ENCODE measurements at regions not wholly inside any gene's neighbourhood (a gene's known extent, or its start where the extent isn't known, plus 50 kb on each side); places are given as distances from the start of the nearest gene placed in this dataset.

- CTCF ChIA-PET: no interaction called here
- no peak for DNase-seq (ENCODE audit: low read depth)
- Histone ChIP-seq H3K4me3 (ENCODE audit: low read depth, low read length) (no peak overlapping the region), H3K36me3 (ENCODE audit: control insufficient read depth, insufficient read depth, low read length) (no peaks in the 10 kb centered on the region), H3K27me3 (ENCODE audit: control insufficient read depth, insufficient read depth, low read length) (no peaks in the 10 kb centered on the region)
- no peak for TF ChIP-seq CTCF (IDR thresholded peaks at IDR 0.05; ENCODE audit: insufficient read depth, low read depth, low read length)
- POLR2A ChIA-PET: no interaction called here
Measured at GRCh38 chr2:59684771-59685166, 868.7 kb downstream of the BCL11A start.

GRCh38 chr2:59684116-59684770 lies 869.2 kb downstream of the BCL11A start:
- no peak overlapping the region for H3K4me3 ChIP-seq (ENCODE audit: low read depth, low read length)
- no peak for DNase-seq (ENCODE audit: low read depth)
- H3K27me3 ChIP-seq (ENCODE audit: control insufficient read depth, insufficient read depth, low read length): no peaks in the 10 kb centered on the region
- ChIA-PET CTCF (no interaction called here), POLR2A (no interaction called here)
- no peak for TF ChIP-seq CTCF (IDR thresholded peaks at IDR 0.05; ENCODE audit: insufficient read depth, low read depth, low read length)
- no peaks in the 10 kb centered on the region for H3K36me3 ChIP-seq (ENCODE audit: control insufficient read depth, insufficient read depth, low read length)

GRCh38 chr2:59680863-59681262 lies 872.6 kb downstream of the BCL11A start:
- TF ChIP-seq CTCF (IDR thresholded peaks at IDR 0.05; ENCODE audit: insufficient read depth, low read depth, low read length): no peak
- CTCF ChIA-PET: no interaction called here
- H3K36me3 ChIP-seq (ENCODE audit: control insufficient read depth, insufficient read depth, low read length): no peaks in the 10 kb centered on the region
- no peak overlapping the region for H3K4me3 ChIP-seq (ENCODE audit: low read depth, low read length)
- no peak for DNase-seq (ENCODE audit: low read depth)
- no peaks in the 10 kb centered on the region for H3K27me3 ChIP-seq (ENCODE audit: control insufficient read depth, insufficient read depth, low read length)
- POLR2A ChIA-PET: no interaction called here

- H3K4me3 ChIP-seq (ENCODE audit: low read depth, low read length): no peak overlapping the region
- ChIA-PET POLR2A (no interaction called here), CTCF (no interaction called here)
- H3K36me3 ChIP-seq (ENCODE audit: control insufficient read depth, insufficient read depth, low read length): no peaks in the 10 kb centered on the region
- DNase-seq (ENCODE audit: low read depth): no peak
- no peaks in the 10 kb centered on the region for H3K27me3 ChIP-seq (ENCODE audit: control insufficient read depth, insufficient read depth, low read length)
- no peak for TF ChIP-seq CTCF (IDR thresholded peaks at IDR 0.05; ENCODE audit: insufficient read depth, low read depth, low read length)
Measured at GRCh38 chr2:59677158-59677557, 876.3 kb downstream of the BCL11A start.

GRCh38 chr2:59674100-59674499 lies 879.4 kb downstream of the BCL11A start:
- Histone ChIP-seq H3K4me3 (ENCODE audit: low read depth, low read length) (no peak overlapping the region), H3K36me3 (ENCODE audit: control insufficient read depth, insufficient read depth, low read length) (no peaks in the 10 kb centered on the region), H3K27me3 (ENCODE audit: control insufficient read depth, insufficient read depth, low read length) (no peaks in the 10 kb centered on the region)
- no peak for DNase-seq (ENCODE audit: low read depth)
- ChIA-PET CTCF (no interaction called here), POLR2A (no interaction called here)
- no peak for TF ChIP-seq CTCF (IDR thresholded peaks at IDR 0.05; ENCODE audit: insufficient read depth, low read depth, low read length)
